Type B pancreatic cell (in vitro differentiated cells): ENCODE measurements at regions not wholly inside any gene's neighbourhood (a gene's known extent, or its start where the extent isn't known, plus 50 kb on each side); places are given as distances from the start of the nearest gene placed in this dataset.
A peak's percentile ranks its signal among the peaks of the same experiment; 100 is the strongest.

Experiments used
- DNase-seq: peaks from one replicate; pipeline ENCODE4 v3.0.0; 2021; ENCODE audit warnings: mixed read lengths; ENCODE audit not compliant: unreplicated experiment; ENCODE audit errors: extremely low spot score
- H3K27ac Mint-ChIP-seq: 2 replicates; pipeline ENCODE4 v1.8.0; 2021; ENCODE audit warnings: mild to moderate bottlenecking, mixed read lengths
- H3K27me3 Mint-ChIP-seq: 2 replicates; pipeline ENCODE4 v1.8.0; 2021; ENCODE audit warnings: mixed read lengths
- H3K36me3 Mint-ChIP-seq: 2 replicates; pipeline ENCODE4 v1.8.0; 2021; ENCODE audit warnings: mixed read lengths
- H3K4me1 Mint-ChIP-seq: one replicate; pipeline ENCODE4 v1.8.0; 2021; ENCODE audit warnings: mixed read lengths; ENCODE audit not compliant: unreplicated experiment
- H3K4me3 Mint-ChIP-seq: 2 replicates; pipeline ENCODE4 v1.8.0; 2021; ENCODE audit warnings: mild to moderate bottlenecking, mixed read lengths
- H3K9me3 Mint-ChIP-seq: 2 replicates; pipeline ENCODE4 v1.8.0; 2021; ENCODE audit warnings: mixed read lengths
- TF ChIP-seq, protein P1 (sequence below): fragments of 200-600 bp; sonication (generic); conservative IDR thresholded peaks from 2 replicates; pipeline ENCODE4 v1.5.0; 2021; ENCODE audit warnings: antibody characterized with exemption, mild to moderate bottlenecking

DNA sequence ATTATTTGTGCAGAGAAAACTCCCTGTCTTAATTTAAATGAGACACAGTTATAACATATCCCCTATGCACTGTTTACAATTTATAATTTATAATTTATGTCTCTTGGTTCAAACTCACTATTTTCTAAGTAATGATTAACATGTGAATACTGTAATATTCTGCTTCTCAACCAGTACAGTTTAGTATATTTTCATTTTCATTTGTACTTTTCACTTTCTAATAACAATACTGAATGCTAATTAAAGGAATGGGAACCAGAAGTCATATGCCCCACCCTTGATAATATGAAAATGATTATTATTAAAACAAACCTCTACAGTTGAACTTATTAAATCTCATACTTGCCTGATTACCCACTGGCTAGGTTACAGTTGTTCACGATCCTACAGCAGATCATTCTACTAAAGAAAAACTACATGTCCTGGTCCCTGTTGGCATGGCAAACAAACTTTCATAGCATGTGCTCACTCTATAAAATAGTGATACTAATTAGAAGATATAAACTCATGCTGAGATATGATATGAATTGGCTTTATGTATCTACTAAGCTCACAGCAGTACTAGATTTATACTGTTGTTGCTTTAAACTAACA lies 66.4 kb downstream of the POU5F2 start:
- Mint-ChIP-seq H3K4me3 (no peak overlapping the region), H3K9me3 (peaks cover 4% of the 10 kb centered on the region)

DNA sequence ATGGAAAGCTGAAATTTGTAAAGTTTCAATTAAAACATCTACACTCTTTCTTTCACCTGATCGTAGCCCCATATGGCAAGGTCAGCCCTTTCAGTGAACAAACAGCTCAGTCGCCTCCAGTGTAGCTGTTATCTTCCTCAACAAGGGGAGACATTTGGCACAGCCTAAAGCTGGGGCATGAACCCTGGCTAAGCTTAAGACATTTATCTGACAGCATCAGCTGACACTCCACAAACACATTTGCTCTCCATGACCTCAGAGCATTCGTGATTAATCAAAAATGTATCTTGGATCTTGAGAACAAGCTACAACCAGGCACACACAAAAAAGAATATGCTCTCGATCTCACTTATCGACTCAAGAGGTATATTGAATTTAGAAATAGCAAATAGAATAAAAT lies 67.3 kb downstream of the POU5F2 start:
- H3K4me3 Mint-ChIP-seq = peak overlapping the region; percentile 35
- no peaks in the 10 kb centered on the region for H3K36me3 Mint-ChIP-seq
- TF ChIP-seq, protein P1, sequence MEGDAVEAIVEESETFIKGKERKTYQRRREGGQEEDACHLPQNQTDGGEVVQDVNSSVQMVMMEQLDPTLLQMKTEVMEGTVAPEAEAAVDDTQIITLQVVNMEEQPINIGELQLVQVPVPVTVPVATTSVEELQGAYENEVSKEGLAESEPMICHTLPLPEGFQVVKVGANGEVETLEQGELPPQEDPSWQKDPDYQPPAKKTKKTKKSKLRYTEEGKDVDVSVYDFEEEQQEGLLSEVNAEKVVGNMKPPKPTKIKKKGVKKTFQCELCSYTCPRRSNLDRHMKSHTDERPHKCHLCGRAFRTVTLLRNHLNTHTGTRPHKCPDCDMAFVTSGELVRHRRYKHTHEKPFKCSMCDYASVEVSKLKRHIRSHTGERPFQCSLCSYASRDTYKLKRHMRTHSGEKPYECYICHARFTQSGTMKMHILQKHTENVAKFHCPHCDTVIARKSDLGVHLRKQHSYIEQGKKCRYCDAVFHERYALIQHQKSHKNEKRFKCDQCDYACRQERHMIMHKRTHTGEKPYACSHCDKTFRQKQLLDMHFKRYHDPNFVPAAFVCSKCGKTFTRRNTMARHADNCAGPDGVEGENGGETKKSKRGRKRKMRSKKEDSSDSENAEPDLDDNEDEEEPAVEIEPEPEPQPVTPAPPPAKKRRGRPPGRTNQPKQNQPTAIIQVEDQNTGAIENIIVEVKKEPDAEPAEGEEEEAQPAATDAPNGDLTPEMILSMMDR = no peak
- peaks cover 48% of the 10 kb centered on the region for H3K4me1 Mint-ChIP-seq
- DNase-seq = no peak
- peaks cover 5% of the 10 kb centered on the region for H3K27me3 Mint-ChIP-seq
- no peak overlapping the region for H3K27ac Mint-ChIP-seq
- H3K9me3 Mint-ChIP-seq = peaks cover 7% of the 10 kb centered on the region

More for the DNA sequence above, 66.4 kb downstream of the POU5F2 start:
- no peaks in the 10 kb centered on the region for H3K36me3 Mint-ChIP-seq
- TF ChIP-seq, protein P1 = no peak
- peaks cover 48% of the 10 kb centered on the region for H3K4me1 Mint-ChIP-seq
- H3K27ac Mint-ChIP-seq = no peak overlapping the region
- peaks cover 4% of the 10 kb centered on the region for H3K27me3 Mint-ChIP-seq
- DNase-seq = no peak

DNA sequence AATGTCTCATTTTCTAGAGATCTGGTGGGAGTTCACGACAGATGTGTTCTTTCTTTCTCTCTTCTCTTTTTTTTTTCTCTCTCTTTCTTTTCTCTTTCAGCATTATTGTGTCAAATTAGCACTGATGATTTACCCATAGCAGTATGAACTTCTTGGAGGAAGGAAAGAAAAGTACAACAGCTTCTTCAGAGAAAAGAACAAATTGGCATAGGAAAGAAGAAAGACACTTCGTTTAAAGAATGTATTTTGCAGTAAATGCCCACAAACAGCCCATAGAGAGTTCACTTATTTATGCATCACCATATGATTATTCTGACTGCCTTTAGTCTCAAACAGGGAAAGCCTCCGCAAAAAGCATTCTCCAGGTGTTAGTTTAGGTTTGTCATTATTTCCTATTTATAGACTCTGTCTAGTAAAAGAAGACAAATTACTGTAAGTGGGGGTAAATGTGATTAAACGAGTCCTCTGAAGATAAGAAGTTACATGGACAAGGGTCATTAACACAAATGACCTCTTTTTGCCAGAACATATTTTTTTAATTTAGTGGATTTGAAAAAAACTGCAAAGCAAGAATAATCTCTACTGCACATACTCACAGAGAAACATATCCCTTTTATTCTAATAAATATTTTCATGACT lies 68.0 kb downstream of the POU5F2 start:
- H3K27me3 Mint-ChIP-seq = peaks cover 5% of the 10 kb centered on the region
- H3K36me3 Mint-ChIP-seq = no peaks in the 10 kb centered on the region
- H3K4me1 Mint-ChIP-seq = peaks cover 48% of the 10 kb centered on the region
- H3K9me3 Mint-ChIP-seq = peaks cover 7% of the 10 kb centered on the region
- TF ChIP-seq, protein P1 = no peak
- H3K27ac Mint-ChIP-seq = no peak overlapping the region
- no peak overlapping the region for H3K4me3 Mint-ChIP-seq
- no peak for DNase-seq

DNA sequence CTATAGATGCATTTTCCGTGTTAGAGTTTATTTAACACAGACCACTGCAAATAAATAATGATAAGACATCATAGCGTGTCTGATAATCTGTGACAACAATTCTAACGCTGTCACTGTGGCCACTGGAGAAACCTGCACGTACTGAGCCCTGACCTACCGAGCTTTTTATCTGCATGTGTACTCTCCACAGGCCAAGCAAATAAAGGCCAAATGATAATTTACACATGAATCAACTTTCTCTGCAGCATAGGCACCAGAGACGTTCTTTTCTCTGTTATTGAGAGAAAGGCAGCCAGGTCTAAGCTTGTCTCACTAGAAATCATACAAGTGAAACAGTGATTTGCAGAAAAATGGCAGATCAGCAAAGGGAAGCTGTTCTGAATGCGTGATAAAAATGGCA lies 75.8 kb downstream of the POU5F2 start:
- H3K27ac Mint-ChIP-seq = no peak overlapping the region
- no peaks in the 10 kb centered on the region for H3K36me3 Mint-ChIP-seq
- peaks cover 5% of the 10 kb centered on the region for H3K27me3 Mint-ChIP-seq

DNA sequence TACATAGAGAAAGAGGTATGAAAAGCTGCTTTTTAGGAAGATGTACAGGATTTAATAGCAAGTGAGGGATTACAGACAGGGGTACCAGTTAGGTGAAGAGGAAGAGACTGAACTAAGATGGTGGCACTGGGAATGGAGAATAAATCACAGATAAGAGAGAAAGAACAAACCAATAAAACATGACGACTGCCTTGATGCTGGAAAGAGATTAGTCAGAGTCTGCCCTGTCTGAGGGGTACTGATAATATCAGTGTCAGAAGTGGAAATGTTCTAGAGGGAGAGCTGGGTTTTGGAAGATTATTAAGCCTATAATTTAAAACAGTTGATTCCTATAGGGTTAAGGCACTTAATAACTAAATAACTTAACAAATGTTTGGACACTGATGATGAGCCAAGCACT lies 77.7 kb downstream of the NR2F1 start:
- H3K27ac Mint-ChIP-seq = no peak overlapping the region
- no peaks in the 10 kb centered on the region for H3K27me3 Mint-ChIP-seq
- H3K36me3 Mint-ChIP-seq = no peaks in the 10 kb centered on the region
- no peak overlapping the region for H3K4me3 Mint-ChIP-seq
- H3K4me1 Mint-ChIP-seq = no peaks in the 10 kb centered on the region
- TF ChIP-seq, protein P1 = no peak
- DNase-seq = no peak
- no peaks in the 10 kb centered on the region for H3K9me3 Mint-ChIP-seq

More for the DNA sequence above, 75.8 kb downstream of the POU5F2 start:
- Mint-ChIP-seq H3K4me3 (no peak overlapping the region), H3K9me3 (peaks cover 7% of the 10 kb centered on the region), H3K4me1 (no peaks in the 10 kb centered on the region)
- DNase-seq = no peak
- TF ChIP-seq, protein P1 = no peak
